ENCODE measurements at regions not wholly inside any gene's neighbourhood (a gene's known extent, or its start where the extent isn't known, plus 50 kb on each side); places are given as distances from the start of the nearest gene placed in this dataset.

DNA sequence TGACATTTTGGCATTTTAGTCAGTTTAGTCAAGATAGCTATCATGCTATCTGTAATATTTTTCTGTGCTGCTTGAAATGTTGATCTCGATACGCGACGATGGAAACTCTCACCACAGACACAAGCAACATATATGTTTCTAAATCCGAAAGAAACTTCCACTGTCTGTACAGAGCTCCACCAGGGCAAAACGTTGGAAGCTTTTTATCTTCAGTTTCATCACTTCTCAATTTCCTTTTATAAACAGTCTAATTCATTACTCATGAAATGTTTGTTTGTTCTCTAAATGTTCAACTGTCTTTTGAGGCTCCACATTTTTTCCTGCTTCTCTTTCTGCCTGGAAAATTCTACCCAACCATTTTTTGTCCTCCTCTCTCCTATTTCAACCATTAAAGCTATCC is 737.6 kb downstream of the SLC16A7 start:
- H3K4me3 Mint-ChIP-seq (ENCODE audit: unreplicated experiment) = no peak overlapping the region
- H3K27me3 Mint-ChIP-seq (ENCODE audit: unreplicated experiment) = no peaks in the 10 kb centered on the region

DNA sequence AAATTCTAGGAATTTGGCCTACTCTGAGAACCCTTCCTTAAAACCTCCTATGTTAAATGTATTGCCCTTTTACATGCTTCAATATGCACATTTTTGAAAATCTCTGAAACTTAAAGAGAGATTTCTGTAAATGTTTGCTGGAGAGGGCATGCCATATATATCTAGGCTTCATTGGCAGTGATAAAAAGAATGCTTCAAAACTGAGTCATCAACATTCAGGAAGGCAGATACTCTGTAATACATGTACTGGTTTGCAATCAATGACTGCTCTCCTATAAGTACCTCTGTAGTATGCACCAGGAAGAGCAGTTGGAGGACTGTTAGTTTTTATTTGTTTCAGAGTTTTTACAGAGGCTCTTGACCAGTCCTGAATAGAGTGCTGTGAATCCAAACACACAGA is 739.9 kb downstream of the SLC16A7 start:
- no peaks in the 10 kb centered on the region for H3K36me3 Mint-ChIP-seq (ENCODE audit: low read depth, unreplicated experiment)
- H3K27me3 Mint-ChIP-seq (ENCODE audit: unreplicated experiment) = no peaks in the 10 kb centered on the region
- TF ChIP-seq, protein P1, sequence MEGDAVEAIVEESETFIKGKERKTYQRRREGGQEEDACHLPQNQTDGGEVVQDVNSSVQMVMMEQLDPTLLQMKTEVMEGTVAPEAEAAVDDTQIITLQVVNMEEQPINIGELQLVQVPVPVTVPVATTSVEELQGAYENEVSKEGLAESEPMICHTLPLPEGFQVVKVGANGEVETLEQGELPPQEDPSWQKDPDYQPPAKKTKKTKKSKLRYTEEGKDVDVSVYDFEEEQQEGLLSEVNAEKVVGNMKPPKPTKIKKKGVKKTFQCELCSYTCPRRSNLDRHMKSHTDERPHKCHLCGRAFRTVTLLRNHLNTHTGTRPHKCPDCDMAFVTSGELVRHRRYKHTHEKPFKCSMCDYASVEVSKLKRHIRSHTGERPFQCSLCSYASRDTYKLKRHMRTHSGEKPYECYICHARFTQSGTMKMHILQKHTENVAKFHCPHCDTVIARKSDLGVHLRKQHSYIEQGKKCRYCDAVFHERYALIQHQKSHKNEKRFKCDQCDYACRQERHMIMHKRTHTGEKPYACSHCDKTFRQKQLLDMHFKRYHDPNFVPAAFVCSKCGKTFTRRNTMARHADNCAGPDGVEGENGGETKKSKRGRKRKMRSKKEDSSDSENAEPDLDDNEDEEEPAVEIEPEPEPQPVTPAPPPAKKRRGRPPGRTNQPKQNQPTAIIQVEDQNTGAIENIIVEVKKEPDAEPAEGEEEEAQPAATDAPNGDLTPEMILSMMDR (IDR thresholded peaks at IDR 0.05; ENCODE audit: unreplicated experiment) = no peak
- H3K4me1 Mint-ChIP-seq (ENCODE audit: unreplicated experiment) = no peaks in the 10 kb centered on the region
- DNase-seq (ENCODE audit: low spot score) = no peak
- no peaks in the 10 kb centered on the region for H3K9me3 Mint-ChIP-seq (ENCODE audit: unreplicated experiment)
- no peak overlapping the region for H3K4me3 Mint-ChIP-seq (ENCODE audit: unreplicated experiment)
- no peak overlapping the region for H3K27ac Mint-ChIP-seq (ENCODE audit: unreplicated experiment)

More for the DNA sequence above, 737.6 kb downstream of the SLC16A7 start:
- no peak for DNase-seq (ENCODE audit: low spot score)
- no peak overlapping the region for H3K27ac Mint-ChIP-seq (ENCODE audit: unreplicated experiment)
- H3K4me1 Mint-ChIP-seq (ENCODE audit: unreplicated experiment) = no peaks in the 10 kb centered on the region
- H3K9me3 Mint-ChIP-seq (ENCODE audit: unreplicated experiment) = no peaks in the 10 kb centered on the region
- no peaks in the 10 kb centered on the region for H3K36me3 Mint-ChIP-seq (ENCODE audit: low read depth, unreplicated experiment)
- TF ChIP-seq, protein P1 (IDR thresholded peaks at IDR 0.05; ENCODE audit: unreplicated experiment) = no peak

DNA sequence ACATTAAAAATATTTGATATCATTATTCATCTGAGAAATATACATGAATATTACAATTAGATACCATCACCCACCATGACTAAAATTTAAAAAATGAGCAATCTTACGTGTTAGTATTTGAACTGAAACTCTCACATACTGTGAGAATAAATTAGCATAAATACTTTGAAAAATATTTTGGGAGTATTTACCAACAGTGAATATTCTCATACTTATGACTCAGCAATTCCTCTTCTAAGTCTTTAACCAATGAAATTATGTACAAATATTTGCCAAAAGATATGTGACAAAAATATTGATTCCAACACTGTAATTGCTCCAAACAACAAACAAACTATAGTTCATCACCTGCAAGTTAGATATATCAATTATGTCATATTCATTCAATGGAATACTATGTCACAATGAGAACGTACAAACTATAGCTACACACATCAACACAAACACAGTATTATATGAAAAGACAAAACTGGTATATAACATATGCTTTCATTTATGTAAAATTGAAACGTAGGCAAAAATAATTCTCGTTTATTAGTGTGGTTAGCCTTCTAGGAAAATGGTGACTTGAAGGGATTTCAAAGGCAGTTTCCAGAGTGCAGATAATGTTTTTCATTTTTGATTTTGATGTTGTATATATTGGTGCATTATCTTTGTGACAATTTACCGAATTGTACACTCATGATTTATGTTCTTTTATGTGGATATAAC is 742.2 kb downstream of the SLC16A7 start:
- Mint-ChIP-seq H3K36me3 (ENCODE audit: low read depth, unreplicated experiment) (no peaks in the 10 kb centered on the region), H3K27ac (ENCODE audit: unreplicated experiment) (no peak overlapping the region), H3K27me3 (ENCODE audit: unreplicated experiment) (no peaks in the 10 kb centered on the region), H3K4me1 (ENCODE audit: unreplicated experiment) (no peaks in the 10 kb centered on the region), H3K9me3 (ENCODE audit: unreplicated experiment) (no peaks in the 10 kb centered on the region), H3K4me3 (ENCODE audit: unreplicated experiment) (no peak overlapping the region)
- DNase-seq (ENCODE audit: low spot score) = no peak
- TF ChIP-seq, protein P1 (IDR thresholded peaks at IDR 0.05; ENCODE audit: unreplicated experiment) = no peak

DNA sequence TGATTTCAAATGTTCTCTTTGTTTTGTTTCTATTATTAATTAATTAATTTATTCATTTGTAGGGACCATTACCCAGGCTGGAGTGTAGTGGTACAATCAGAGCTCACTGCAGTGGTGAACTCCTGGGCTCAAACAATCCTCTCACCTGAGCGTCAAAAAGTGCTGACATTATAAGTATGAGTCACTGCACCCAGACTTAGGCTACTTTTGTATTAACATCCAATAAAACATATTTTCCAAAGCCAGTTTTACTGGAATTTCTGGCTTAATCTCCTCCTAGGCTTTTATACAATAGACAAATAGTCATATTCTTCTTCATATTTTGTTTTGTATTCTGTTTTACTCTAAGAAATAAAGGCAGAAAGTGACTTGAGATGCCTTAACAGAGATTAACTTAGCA is 749.6 kb downstream of the SLC16A7 start:
- no peak for DNase-seq (ENCODE audit: low spot score)
- H3K36me3 Mint-ChIP-seq (ENCODE audit: low read depth, unreplicated experiment) = no peaks in the 10 kb centered on the region

More for the DNA sequence above, 749.6 kb downstream of the SLC16A7 start:
- no peak overlapping the region for H3K27ac Mint-ChIP-seq (ENCODE audit: unreplicated experiment)
- no peak overlapping the region for H3K4me3 Mint-ChIP-seq (ENCODE audit: unreplicated experiment)
- no peaks in the 10 kb centered on the region for H3K4me1 Mint-ChIP-seq (ENCODE audit: unreplicated experiment)
- H3K9me3 Mint-ChIP-seq (ENCODE audit: unreplicated experiment) = no peaks in the 10 kb centered on the region
- TF ChIP-seq, protein P1 (IDR thresholded peaks at IDR 0.05; ENCODE audit: unreplicated experiment) = no peak
- H3K27me3 Mint-ChIP-seq (ENCODE audit: unreplicated experiment) = no peaks in the 10 kb centered on the region

Data from endothelial cell (in vitro differentiated cells).